HepG2 (cell line): ENCODE measurements at regions not wholly inside any gene's neighbourhood (a gene's known extent, or its start where the extent isn't known, plus 50 kb on each side); places are given as distances from the start of the nearest gene placed in this dataset.

ENCODE experiments used
- ATAC-seq: fragments of 200-7000 bp; cut with Tn5 transposase; 3 replicates; pipeline ENCODE4 v1.9.1; 2020; ENCODE audit warnings: mild to moderate bottlenecking, moderate library complexity
- BruUV-seq: library from RNA; stranded (reverse); fragments of 400-500 nt; replicated peaks from 2 replicates; lab custom pipeline; 2021; lab: Mats Ljungman, UMichigan
- CTCF ChIA-PET: fragments of 300-600 bp; formaldehyde crosslinking; extraction: SDS; loops from one replicate; lab custom pipeline; 2021; ENCODE audit warnings: low total read pairs, inconsistent platforms, low intra/inter-chr PET ratio; lab: Yijun Ruan, JAX
- POLR2A ChIA-PET: fragments of 350-600 bp; sonication (Branson Sonifier 250); formaldehyde crosslinking; loops from one replicate; lab custom pipeline; 2020; ENCODE audit warnings: antibody characterized with exemption, inconsistent platforms; lab: Yijun Ruan, JAX
- DNase-seq: peaks from one replicate; pipeline ENCODE4 v3.0.0-alpha.2; 2015; ENCODE audit warnings: low spot score
- FAIRE-seq: peaks from 3 replicates; lab custom pipeline; 2011; peaks lifted over from hg19 to GRCh38; lab: Jason Lieb, UNC
- H2AFZ ChIP-seq: one replicate; pipeline ENCODE4 v1.6.1; 2011; ENCODE audit warnings: low read length, inconsistent platforms
- H3K27ac ChIP-seq: fragments of 300-600 bp; 3 replicates; pipeline ENCODE4 v1.8.0; 2011; ENCODE audit warnings: mixed run types, mild to moderate bottlenecking, mixed read lengths, low read length, inconsistent platforms; ENCODE audit not compliant: insufficient read depth; ENCODE audit errors: extremely low read length
- H3K27me3 ChIP-seq, 2 experiments: fragments of 200-600 bp in 1 of 2; 2 replicates in 1 of 2; 3 replicates in 1 of 2; pipeline versions ENCODE4 v1.6.0 to v1.8.0; 2011; ENCODE audit warnings: low read length in 2 of 2, mild to moderate bottlenecking in 2 of 2, moderate library complexity in 2 of 2, inconsistent platforms in 1 of 2; ENCODE audit not compliant: insufficient read depth in 2 of 2, control insufficient read depth in 1 of 2
- H3K36me3 ChIP-seq, 2 experiments: fragments of 200-600 bp in 1 of 2; replicated peaks in 1 of 2; 2 replicates in 1 of 2; 3 replicates in 1 of 2; pipeline versions ENCODE4 v1.5.1 to v1.8.0; 2011; ENCODE audit warnings: low read length in 2 of 2, inconsistent platforms in 1 of 2; ENCODE audit not compliant: insufficient read depth in 2 of 2, control insufficient read depth in 1 of 2
- H3K4me1 ChIP-seq: 2 replicates; pipeline ENCODE4 v1.5.1; 2012; ENCODE audit warnings: low read length, inconsistent platforms; ENCODE audit not compliant: insufficient read depth
- H3K4me2 ChIP-seq: 2 replicates; pipeline ENCODE4 v1.6.0; 2011; ENCODE audit warnings: low read depth, low read length, inconsistent platforms
- H3K4me3 ChIP-seq, 3 experiments: fragments of 200-600 bp in 1 of 3; sonication (generic), shearing (Covaris generic) in 1 of 3; replicated peaks in 1 of 3; 2 replicates each; pipeline ENCODE4 v1.5.1; 2011 to 2016; ENCODE audit warnings: low read length in 3 of 3, inconsistent platforms in 2 of 3, low read depth in 2 of 3, mild to moderate bottlenecking in 2 of 3, control low read depth in 1 of 3, mixed read lengths in 1 of 3; ENCODE audit not compliant: insufficient read depth in 1 of 3
- H3K79me2 ChIP-seq: one replicate; pipeline ENCODE4 v1.6.1; 2011; ENCODE audit warnings: low read length, inconsistent platforms; ENCODE audit not compliant: insufficient read depth
- H3K9ac ChIP-seq: 2 replicates; pipeline ENCODE4 v1.6.0; 2011; ENCODE audit warnings: mild to moderate bottlenecking, low read depth, low read length, inconsistent platforms; ENCODE audit not compliant: insufficient read depth
- H3K9me3 ChIP-seq: 2 replicates; pipeline ENCODE4 v1.5.1; 2012; ENCODE audit warnings: mild to moderate bottlenecking, low read length
- H4K20me1 ChIP-seq: 2 replicates; pipeline ENCODE4 v1.6.0; 2011; ENCODE audit warnings: inconsistent platforms, mild to moderate bottlenecking, low read length, moderate library complexity; ENCODE audit not compliant: insufficient read depth
- DDIT3 ChIP-seq: sonication (generic); formaldehyde crosslinking; IDR thresholded peaks from 2 replicates; pipeline ENCODE4 v1.4.0; 2020; ENCODE audit warnings: mild to moderate bottlenecking, missing genetic modification reagents
- DNMT1 ChIP-seq: sonication (generic); formaldehyde crosslinking; IDR thresholded peaks from 2 replicates; pipeline ENCODE4 v1.5.1; 2020; ENCODE audit warnings: mild to moderate bottlenecking, missing genetic modification reagents
- FOXK1 ChIP-seq: sonication (generic); formaldehyde crosslinking; IDR thresholded peaks from 2 replicates; pipeline ENCODE4 v1.4.0; 2020; ENCODE audit warnings: low read depth, missing genetic modification reagents, borderline replicate concordance
- GTF3A ChIP-seq: sonication (generic); formaldehyde crosslinking; conservative IDR thresholded peaks from 2 replicates; pipeline ENCODE4 v1.4.0; 2020; ENCODE audit warnings: mild to moderate bottlenecking, missing genetic modification reagents
- HHEX ChIP-seq: IDR thresholded peaks from 2 replicates; pipeline ENCODE4 v1.6.1; 2016; ENCODE audit warnings: control low read depth
- HOXA7 ChIP-seq: sonication (generic); formaldehyde crosslinking; IDR thresholded peaks from 2 replicates; pipeline ENCODE4 v1.8.1; 2022; ENCODE audit warnings: mild to moderate bottlenecking, missing genetic modification reagents, moderate library complexity
- HOXD1 ChIP-seq: sonication (generic); formaldehyde crosslinking; IDR thresholded peaks from 2 replicates; pipeline ENCODE4 v1.5.0; 2020; ENCODE audit warnings: missing genetic modification reagents
- NR1H2 ChIP-seq: sonication (generic); formaldehyde crosslinking; IDR thresholded peaks from 2 replicates; pipeline ENCODE4 v1.8.1; 2022; ENCODE audit warnings: low read depth, missing genetic modification reagents, borderline replicate concordance
- PHF21A ChIP-seq: sonication (generic); formaldehyde crosslinking; IDR thresholded peaks from 2 replicates; pipeline ENCODE4 v1.5.0; 2020; ENCODE audit warnings: mild to moderate bottlenecking, missing genetic modification reagents
- PHF5A ChIP-seq: IDR thresholded peaks from one replicate; pipeline ENCODE4 v1.6.1; 2018; ENCODE audit warnings: low read depth, missing genetic modification reagents; ENCODE audit not compliant: unreplicated experiment
- RARA ChIP-seq: IDR thresholded peaks from 2 replicates; pipeline ENCODE4 v1.6.1; 2016; ENCODE audit warnings: missing genetic modification reagents, missing compliant biosample characterization
- SAP130 ChIP-seq: IDR thresholded peaks from 2 replicates; pipeline ENCODE4 v1.6.1; 2016; ENCODE audit warnings: low read depth
- SIX4 ChIP-seq: sonication (generic); formaldehyde crosslinking; IDR thresholded peaks from 2 replicates; pipeline ENCODE4 v1.4.0; 2020; ENCODE audit warnings: missing genetic modification reagents
- TBX2 ChIP-seq: sonication (generic); formaldehyde crosslinking; IDR thresholded peaks from 2 replicates; pipeline ENCODE4 v1.5.0; 2020; ENCODE audit warnings: missing genetic modification reagents, mild to moderate bottlenecking, borderline replicate concordance
- ZNF12 ChIP-seq: sonication (generic); formaldehyde crosslinking; IDR thresholded peaks from 2 replicates; pipeline ENCODE4 v1.5.0; 2020; ENCODE audit warnings: missing genetic modification reagents
- ZNF224 ChIP-seq: sonication (generic); formaldehyde crosslinking; IDR thresholded peaks from 2 replicates; pipeline ENCODE4 v1.5.0; 2020; ENCODE audit warnings: mild to moderate bottlenecking, missing genetic modification reagents
- ZNF362 ChIP-seq: sonication (generic); formaldehyde crosslinking; IDR thresholded peaks from 2 replicates; pipeline ENCODE4 v1.4.0; 2020; ENCODE audit warnings: missing genetic modification reagents, mild to moderate bottlenecking, borderline replicate concordance
- ZNF567 ChIP-seq: sonication (generic); formaldehyde crosslinking; IDR thresholded peaks from 2 replicates; pipeline ENCODE4 v1.8.1; 2023; ENCODE audit warnings: mild to moderate bottlenecking, missing genetic modification reagents, borderline replicate concordance
- ZNF7 ChIP-seq: IDR thresholded peaks from 2 replicates; pipeline ENCODE4 v1.6.1; 2016; ENCODE audit warnings: missing biosample characterization, missing genetic modification reagents
- ZNF746 ChIP-seq: sonication (generic); formaldehyde crosslinking; IDR thresholded peaks from 2 replicates; pipeline ENCODE4 v1.8.0; 2022; ENCODE audit warnings: mild to moderate bottlenecking, missing genetic modification reagents
- ZSCAN22 ChIP-seq: sonication (generic); formaldehyde crosslinking; IDR thresholded peaks from 2 replicates; pipeline ENCODE4 v1.4.0; 2020; ENCODE audit warnings: mild to moderate bottlenecking, missing genetic modification reagents
- WGBS: methylation state at CpG from one replicate; pipeline ENCODE4 v1.1.6; 2017; ENCODE audit warnings: low lambda C conversion rate; 5-methylcytosine and 5-hydroxymethylcytosine counted together
- in situ Hi-C: cut with HindIII; loops from 2 replicates; pipeline ENCODE4 v1.10.0; 2017; ENCODE audit warnings: low pct_unique_long_range_greater_than_20kb; ENCODE audit not compliant: extremely low pct_ligation_motif_present
- intact Hi-C: fragments of 100-400 bp; cut with micrococcal nuclease; formaldehyde crosslinking; loops from one replicate; pipeline ENCODE4 v1.10.0; 2022; ENCODE audit not compliant: unreplicated experiment
- TF ChIP-seq, protein P1 (sequence below): sonication (generic); IDR thresholded peaks from 2 replicates; pipeline ENCODE4 v1.6.1; 2016; ENCODE audit warnings: low read depth, borderline replicate concordance

- H3K4me1 ChIP-seq = no peaks in the 10 kb centered on the region
- ATAC-seq (no peak), FAIRE-seq (no peak), DNase-seq (no peak)
- H2AFZ ChIP-seq = no peak overlapping the region
- no peaks in the 10 kb centered on the region for H3K79me2 ChIP-seq
- no peaks in the 10 kb centered on the region for H3K27me3 ChIP-seq
- in situ Hi-C loops (no loop called here), intact Hi-C loops (no loop called here)
- H3K4me2 ChIP-seq = no peak overlapping the region
- no peak overlapping the region for H3K9ac ChIP-seq
- no peak overlapping the region for H3K27ac ChIP-seq
- H3K9me3 ChIP-seq = no peaks in the 10 kb centered on the region
- ChIA-PET CTCF (no interaction called here), POLR2A (no interaction called here)
- no TSS peak for BruUV-seq
- 3% methylated on average over 5 of the region's 5 CpGs for WGBS
- no peaks in the 10 kb centered on the region for H3K36me3 ChIP-seq
- H3K4me3 ChIP-seq = no peak overlapping the region
- no peaks in the 10 kb centered on the region for H4K20me1 ChIP-seq
- TF ChIP-seq SIX4 (CRISPR knock-in tag) (no peak), DDIT3 (CRISPR knock-in tag) (no peak), ZNF224 (CRISPR knock-in tag) (no peak), FOXK1 (CRISPR knock-in tag) (no peak), ZNF362 (CRISPR knock-in tag) (no peak), ZSCAN22 (no peak), NR1H2 (CRISPR knock-in tag) (no peak), PHF21A (no peak), SAP130 (CRISPR knock-in tag) (no peak)
Observed at GRCh38 chr4:111678908-111679307, 466.3 kb upstream of the FAM241A start.

- H3K9ac ChIP-seq = no peak overlapping the region
- FAIRE-seq (no peak), DNase-seq (no peak), ATAC-seq (no peak)
- ChIA-PET CTCF (no interaction called here), POLR2A (no interaction called here)
- H3K4me1 ChIP-seq = no peaks in the 10 kb centered on the region
- no peak overlapping the region for H3K4me3 ChIP-seq
- intact Hi-C loops (no loop called here), in situ Hi-C loops (no loop called here)
- WGBS = 30% methylated on average over 3 of the region's 3 CpGs
- no peak overlapping the region for H3K27ac ChIP-seq
- H3K27me3 ChIP-seq = no peaks in the 10 kb centered on the region
- no peaks in the 10 kb centered on the region for H3K9me3 ChIP-seq
- no peak overlapping the region for H2AFZ ChIP-seq
- no TSS peak for BruUV-seq
- no peaks in the 10 kb centered on the region for H4K20me1 ChIP-seq
- no peak overlapping the region for H3K4me2 ChIP-seq
- H3K36me3 ChIP-seq = no peaks in the 10 kb centered on the region
- H3K79me2 ChIP-seq = no peaks in the 10 kb centered on the region
- TF ChIP-seq ZNF7 (no peak), ZNF746 (CRISPR knock-in tag) (no peak), ZNF12 (CRISPR knock-in tag) (no peak), HOXD1 (CRISPR knock-in tag) (no peak), ZNF567 (no peak), PHF5A (CRISPR knock-in tag) (no peak), TBX2 (CRISPR knock-in tag) (no peak), HOXA7 (CRISPR knock-in tag) (no peak), HHEX (no peak), DNMT1 (CRISPR knock-in tag) (no peak), GTF3A (CRISPR knock-in tag) (no peak), RARA (CRISPR knock-in tag) (no peak)
- TF ChIP-seq, protein P1, sequence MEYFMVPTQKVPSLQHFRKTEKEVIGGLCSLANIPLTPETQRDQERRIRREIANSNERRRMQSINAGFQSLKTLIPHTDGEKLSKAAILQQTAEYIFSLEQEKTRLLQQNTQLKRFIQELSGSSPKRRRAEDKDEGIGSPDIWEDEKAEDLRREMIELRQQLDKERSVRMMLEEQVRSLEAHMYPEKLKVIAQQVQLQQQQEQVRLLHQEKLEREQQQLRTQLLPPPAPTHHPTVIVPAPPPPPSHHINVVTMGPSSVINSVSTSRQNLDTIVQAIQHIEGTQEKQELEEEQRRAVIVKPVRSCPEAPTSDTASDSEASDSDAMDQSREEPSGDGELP = no peak
Observed at GRCh38 chr4:111681270-111681669, 464.0 kb upstream of the FAM241A start.
